ENCODE measurements at regions not wholly inside any gene's neighbourhood (a gene's known extent, or its start where the extent isn't known, plus 50 kb on each side); places are given as distances from the start of the nearest gene placed in this dataset.

- WGBS (ENCODE audit: insufficient coverage, low coverage, low lambda C conversion rate, missing lambda C conversion rate), result 94% methylated on average over 2 of the region's 3 CpGs
- intact Hi-C loops (cut with DNase I), result no loop called here
- Histone ChIP-seq H3K27me3 (no peaks in the 10 kb centered on the region), H3K27ac (no peak overlapping the region), H3K4me3 (no peak overlapping the region), H3K4me1 (no peaks in the 10 kb centered on the region), H3K9me3 (no peaks in the 10 kb centered on the region), H3K36me3 (no peaks in the 10 kb centered on the region)
- TF ChIP-seq POLR2A (IDR thresholded peaks at IDR 0.05) (no peak), CTCF (IDR thresholded peaks at IDR 0.05) (no peak)
- DNase-seq (no peak), ATAC-seq (no peak)
These were observed 955.1 kb downstream of the TMTC2 start for GRCh38 chr12:83641789-83642188.

DNA sequence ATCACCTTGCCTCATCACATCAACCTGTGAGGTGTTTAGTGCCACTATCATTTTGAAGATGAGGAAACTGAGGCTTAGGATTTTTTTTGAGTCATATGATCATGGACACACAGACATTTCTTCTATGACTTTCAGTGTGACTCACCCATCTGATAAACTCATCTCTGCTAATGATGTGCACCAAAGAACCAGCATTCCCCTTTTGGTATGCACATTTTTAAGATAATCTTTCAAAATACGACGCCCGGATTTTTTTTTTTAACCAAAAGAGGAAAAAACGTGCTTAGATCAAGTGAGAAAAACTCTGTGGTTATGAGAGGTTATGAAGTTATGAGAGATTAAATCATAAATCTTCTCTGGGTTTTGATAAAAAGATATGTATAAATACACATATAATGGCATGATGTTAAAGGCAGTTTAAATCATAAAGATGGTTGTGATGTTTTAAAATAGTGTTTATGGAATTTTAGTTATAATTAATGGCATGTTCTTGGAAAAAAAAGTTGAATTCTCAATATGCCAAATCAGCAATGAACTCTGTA is 948.1 kb downstream of the TMTC2 start:
- intact Hi-C loops (cut with DNase I), result no loop called here
- 53% methylated on average over 4 of the region's 4 CpGs for WGBS (ENCODE audit: insufficient coverage, low coverage, low lambda C conversion rate, missing lambda C conversion rate)

GRCh38 chr12:83630526-83630925 is 943.8 kb downstream of the TMTC2 start:
- no peak overlapping the region for H3K4me3 ChIP-seq

More for the DNA sequence above, 948.1 kb downstream of the TMTC2 start:
- Histone ChIP-seq H3K36me3 (no peaks in the 10 kb centered on the region), H3K27me3 (no peaks in the 10 kb centered on the region), H3K4me3 (no peak overlapping the region), H3K9me3 (no peaks in the 10 kb centered on the region), H3K4me1 (no peaks in the 10 kb centered on the region), H3K27ac (no peak overlapping the region)
- ATAC-seq (no peak), DNase-seq (no peak)
- no peak for TF ChIP-seq CTCF (IDR thresholded peaks at IDR 0.05)
- TF ChIP-seq POLR2A (IDR thresholded peaks at IDR 0.05), result no peak

GRCh38 chr12:83629931-83630330 is 943.2 kb downstream of the TMTC2 start:
- intact Hi-C loops (cut with DNase I), result no loop called here
- TF ChIP-seq CTCF (IDR thresholded peaks at IDR 0.05) (no peak), POLR2A (IDR thresholded peaks at IDR 0.05) (no peak)
- WGBS (ENCODE audit: insufficient coverage, low coverage, low lambda C conversion rate, missing lambda C conversion rate), result 75% methylated on average over 3 of the region's 3 CpGs
- no peak for ATAC-seq
- DNase-seq, result no peak
- H3K9me3 ChIP-seq, result no peaks in the 10 kb centered on the region
- no peaks in the 10 kb centered on the region for H3K27me3 ChIP-seq
- no peak overlapping the region for H3K27ac ChIP-seq
- no peaks in the 10 kb centered on the region for H3K36me3 ChIP-seq
- no peaks in the 10 kb centered on the region for H3K4me1 ChIP-seq
- no peak overlapping the region for H3K4me3 ChIP-seq

More at GRCh38 chr12:83630526-83630925, 943.8 kb downstream of the TMTC2 start:
- Histone ChIP-seq H3K27ac (no peak overlapping the region), H3K27me3 (no peaks in the 10 kb centered on the region), H3K4me1 (no peaks in the 10 kb centered on the region), H3K36me3 (no peaks in the 10 kb centered on the region), H3K9me3 (no peaks in the 10 kb centered on the region)
- intact Hi-C loops (cut with DNase I), result no loop called here
- ATAC-seq (no peak), DNase-seq (no peak)
- TF ChIP-seq CTCF (IDR thresholded peaks at IDR 0.05), result no peak
- no peak for TF ChIP-seq POLR2A (IDR thresholded peaks at IDR 0.05)
- WGBS (ENCODE audit: insufficient coverage, low coverage, low lambda C conversion rate, missing lambda C conversion rate), result 80% methylated on average over 1 of the region's 1 CpG

- intact Hi-C loops (cut with DNase I), result no loop called here
- DNase-seq (no peak), ATAC-seq (no peak)
- H3K9me3 ChIP-seq, result no peaks in the 10 kb centered on the region
- H3K4me3 ChIP-seq, result no peak overlapping the region
- WGBS (ENCODE audit: insufficient coverage, low coverage, low lambda C conversion rate, missing lambda C conversion rate), result 47% methylated on average over 1 of the region's 1 CpG
- no peaks in the 10 kb centered on the region for H3K36me3 ChIP-seq
- no peak for TF ChIP-seq CTCF (IDR thresholded peaks at IDR 0.05)
- TF ChIP-seq POLR2A (IDR thresholded peaks at IDR 0.05), result no peak
- no peak overlapping the region for H3K27ac ChIP-seq
- no peaks in the 10 kb centered on the region for H3K27me3 ChIP-seq
- H3K4me1 ChIP-seq, result no peaks in the 10 kb centered on the region
These were observed 935.5 kb downstream of the TMTC2 start for GRCh38 chr12:83622205-83622604.

All from right lobe of liver (tissue), 6 donors.